HCT116 (cell line): ENCODE measurements at regions not wholly inside any gene's neighbourhood (a gene's known extent, or its start where the extent isn't known, plus 50 kb on each side); places are given as distances from the start of the nearest gene placed in this dataset.

ENCODE experiments used
- ATAC-seq: fragments of 200-7000 bp; cut with Tn5 transposase; 2 replicates; pipeline ENCODE4 v1.9.1; 2020; ENCODE audit warnings: mild to moderate bottlenecking, moderate library complexity
- BruUV-seq: library from RNA; stranded (reverse); fragments of 400-500 nt; replicated peaks from 2 replicates; lab custom pipeline; 2021; lab: Mats Ljungman, UMichigan
- CTCF ChIA-PET: fragments of 300-600 bp; sonication (Branson Sonifier 250); formaldehyde crosslinking; loops from one replicate; lab custom pipeline; 2021; ENCODE audit warnings: antibody characterized with exemption; lab: Charles Lee
- POLR2A ChIA-PET: fragments of 300-600, 350-600 bp; sonication (Branson Sonifier 250); formaldehyde crosslinking; loops from one replicate; lab custom pipeline; 2021; ENCODE audit warnings: antibody characterized with exemption; lab: Charles Lee
- RAD21 ChIA-PET, 2 experiments: fragments of 300-600 bp; sonication (Branson Sonifier 250); formaldehyde crosslinking; loops; one replicate each; lab custom pipeline; 2023; ENCODE audit warnings: low total read pairs in 2 of 2; ENCODE audit not compliant: uncharacterized antibody in 2 of 2, unreplicated experiment in 2 of 2, low non-redundant PET in 1 of 2; lab: Charles Lee
- DNase-seq: peaks from one replicate; pipeline ENCODE4 v3.0.0-alpha.2; 2010; ENCODE audit warnings: low read depth, low spot score
- H2AFZ ChIP-seq: fragments of 200-600 bp; shearing (Covaris generic), sonication (generic); 2 replicates; pipeline ENCODE4 v1.6.1; 2017; ENCODE audit warnings: low read depth, mixed run types, mixed read lengths, antibody characterized with exemption, low read length; ENCODE audit not compliant: poor library complexity, severe bottlenecking
- H3K27ac ChIP-seq: 2 replicates; pipeline ENCODE4 v1.5.1; 2012; ENCODE audit warnings: low read depth, low read length
- H3K27me3 ChIP-seq: fragments of 200-600 bp; sonication (generic); 2 replicates; pipeline ENCODE4 v1.6.1; 2016; ENCODE audit warnings: mixed run types, low read length, mixed read lengths; ENCODE audit not compliant: insufficient read depth
- H3K36me3 ChIP-seq, 2 experiments: fragments of 200-500 bp in 1 of 2; fragments of 200-600 bp in 1 of 2; sonication (Bioruptor generic) in 1 of 2; sonication (generic) in 1 of 2; 2 replicates each; pipeline versions ENCODE4 v1.5.1 to v1.6.1; 2014 to 2016; ENCODE audit warnings: low read length in 2 of 2, inconsistent platforms in 1 of 2, mixed read lengths in 1 of 2, mixed run types in 1 of 2; ENCODE audit not compliant: insufficient read depth in 2 of 2, control insufficient read depth in 1 of 2
- H3K4me1 ChIP-seq, 2 experiments: fragments of 200-600 bp in 1 of 2; sonication (generic) in 1 of 2; 2 replicates each; pipeline versions ENCODE4 v1.5.1 to v1.6.1; 2012 to 2017; ENCODE audit warnings: low read length in 2 of 2, inconsistent platforms in 1 of 2, mild to moderate bottlenecking in 1 of 2, mixed read lengths in 1 of 2, mixed run types in 1 of 2, moderate library complexity in 1 of 2; ENCODE audit not compliant: insufficient read depth in 2 of 2, control insufficient read depth in 1 of 2
- H3K4me2 ChIP-seq: fragments of 200-600 bp; sonication (generic); 2 replicates; pipeline ENCODE4 v1.6.1; 2017; ENCODE audit warnings: mixed run types, low read length, mixed read lengths
- H3K4me3 ChIP-seq, 2 experiments: fragments of 200-600 bp in 1 of 2; sonication (generic) in 1 of 2; replicated peaks in 1 of 2; 2 replicates each; pipeline ENCODE4 v1.5.1; 2011 to 2016; ENCODE audit warnings: low read length in 2 of 2, control low read depth in 1 of 2, low read depth in 1 of 2, mild to moderate bottlenecking in 1 of 2, mixed read lengths in 1 of 2, mixed run types in 1 of 2
- H3K79me2 ChIP-seq: fragments of 200-600 bp; sonication (generic); 2 replicates; pipeline ENCODE4 v1.6.1; 2017; ENCODE audit warnings: mild to moderate bottlenecking, mixed run types, low read length, moderate library complexity, mixed read lengths; ENCODE audit not compliant: insufficient read depth
- H3K9ac ChIP-seq: fragments of 200-600 bp; sonication (generic); 2 replicates; pipeline ENCODE4 v1.6.1; 2016; ENCODE audit warnings: low read length, mixed read lengths
- H3K9me2 ChIP-seq: fragments of 200-600 bp; sonication (generic), shearing (Covaris generic); 2 replicates; pipeline ENCODE4 v1.6.1; 2017; ENCODE audit warnings: mixed run types, mild to moderate bottlenecking, moderate library complexity; ENCODE audit not compliant: insufficient read depth
- H3K9me3 ChIP-seq, 2 experiments: fragments of 200-500 bp in 1 of 2; fragments of 200-600 bp in 1 of 2; sonication (Bioruptor generic) in 1 of 2; sonication (generic) in 1 of 2; 2 replicates each; pipeline ENCODE4 v1.6.1; 2014 to 2017; ENCODE audit warnings: low read length in 2 of 2, mixed read lengths in 2 of 2, inconsistent platforms in 1 of 2, low read depth in 1 of 2, mild to moderate bottlenecking in 1 of 2, mixed run types in 1 of 2, moderate library complexity in 1 of 2; ENCODE audit not compliant: control insufficient read depth in 1 of 2, insufficient read depth in 1 of 2
- H4K20me1 ChIP-seq: fragments of 200-600 bp; sonication (generic), shearing (Covaris generic); 2 replicates; pipeline ENCODE4 v1.6.1; 2017; ENCODE audit warnings: mixed run types, mild to moderate bottlenecking, moderate library complexity; ENCODE audit not compliant: insufficient read depth
- ATF3 ChIP-seq: IDR thresholded peaks from 2 replicates; pipeline ENCODE4 v1.6.1; 2012
- CBX3 ChIP-seq: IDR thresholded peaks from 2 replicates; pipeline ENCODE4 v1.6.1; 2012; ENCODE audit warnings: low read depth
- CTCF ChIP-seq, 3 experiments: fragments of 200-600 bp in 1 of 3; sonication (generic) in 1 of 3; IDR thresholded peaks in 2 of 3; conservative IDR thresholded peaks in 1 of 3; 2 replicates each; pipeline ENCODE4 v1.5.1; 2012 to 2017; ENCODE audit warnings: low read depth in 2 of 3, low read length in 2 of 3, antibody characterized with exemption in 1 of 3, borderline replicate concordance in 1 of 3, control low read depth in 1 of 3, mild to moderate bottlenecking in 1 of 3, mixed read lengths in 1 of 3, mixed run types in 1 of 3, moderate library complexity in 1 of 3; ENCODE audit not compliant: insufficient read depth in 1 of 3
- EZH2 ChIP-seq: fragments of 200-600 bp; sonication (generic); IDR thresholded peaks from 2 replicates; pipeline ENCODE4 v1.6.1; 2017; ENCODE audit warnings: antibody characterized with exemption, mixed run types
- POLR2AphosphoS5 ChIP-seq: IDR thresholded peaks from 2 replicates; pipeline ENCODE4 v1.6.1; 2011; ENCODE audit warnings: mild to moderate bottlenecking, low read depth, low read length, moderate library complexity
- RAD21 ChIP-seq: IDR thresholded peaks from 2 replicates; pipeline ENCODE4 v1.6.1; 2012; ENCODE audit warnings: low read depth, mild to moderate bottlenecking
- REST ChIP-seq: IDR thresholded peaks from 2 replicates; pipeline ENCODE4 v1.6.1; 2012; ENCODE audit warnings: low read depth
- SIN3A ChIP-seq: IDR thresholded peaks from 2 replicates; pipeline ENCODE4 v1.6.1; 2012; ENCODE audit warnings: low read depth
- SRF ChIP-seq: IDR thresholded peaks from 2 replicates; pipeline ENCODE4 v1.6.1; 2012; ENCODE audit warnings: low read depth
- TCF7L2 ChIP-seq: IDR thresholded peaks from 2 replicates; pipeline ENCODE4 v1.7.0; 2011; ENCODE audit warnings: borderline replicate concordance, inconsistent platforms; ENCODE audit not compliant: insufficient read depth, insufficient read length; ENCODE audit errors: extremely low read depth
- YY1 ChIP-seq: IDR thresholded peaks from 2 replicates; pipeline ENCODE4 v1.6.1; 2011; ENCODE audit warnings: low read length, low read depth, moderate library complexity, mild to moderate bottlenecking; ENCODE audit not compliant: insufficient replicate concordance; ENCODE audit errors: extremely low read depth
- intact Hi-C: fragments of 100-400 bp; cut with micrococcal nuclease; formaldehyde crosslinking; loops from 2 replicates; pipeline ENCODE4 v1.10.0; 2022
- TF ChIP-seq, protein P1 (sequence below): IDR thresholded peaks from 2 replicates; pipeline ENCODE4 v1.6.1; 2012

- H3K27me3 ChIP-seq = peaks cover 42% of the 10 kb centered on the region
- H4K20me1 ChIP-seq = no peaks in the 10 kb centered on the region
- no peaks in the 10 kb centered on the region for H3K9me3 ChIP-seq
- DNase-seq (no peak), ATAC-seq (no peak)
- H3K4me1 ChIP-seq = no peaks in the 10 kb centered on the region; a peak in 1 of 4 replicates
- intact Hi-C loops = no loop called here
- H3K4me2 ChIP-seq = no peak overlapping the region
- BruUV-seq = no TSS peak
- H3K79me2 ChIP-seq = no peaks in the 10 kb centered on the region
- H3K9ac ChIP-seq = no peak overlapping the region
- H3K27ac ChIP-seq = no peak overlapping the region
- H3K36me3 ChIP-seq = no peaks in the 10 kb centered on the region
- no peak for TF ChIP-seq SIN3A
- TF ChIP-seq REST = no peak
- no peak for TF ChIP-seq ATF3
- no peak for TF ChIP-seq CTCF (IDR thresholded peaks at IDR 0.05 in 2 of 3, conservative IDR thresholded peaks at IDR 0.05 in 1 of 3; ENCODE audit: borderline replicate concordance in 1 of 3, insufficient read depth in 1 of 3, low read depth in 2 of 3, low read length in 2 of 3)
- TF ChIP-seq, protein P1, sequence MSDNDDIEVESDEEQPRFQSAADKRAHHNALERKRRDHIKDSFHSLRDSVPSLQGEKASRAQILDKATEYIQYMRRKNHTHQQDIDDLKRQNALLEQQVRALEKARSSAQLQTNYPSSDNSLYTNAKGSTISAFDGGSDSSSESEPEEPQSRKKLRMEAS = no peak
- no peak for TF ChIP-seq YY1
- TF ChIP-seq EZH2 = no peak
- TF ChIP-seq RAD21 = no peak
- no peak for TF ChIP-seq SRF
- TF ChIP-seq CBX3 = no peak
- TF ChIP-seq TCF7L2 = no peak
- TF ChIP-seq POLR2AphosphoS5 = no peak
- ChIA-PET CTCF (no interaction called here), POLR2A (no interaction called here), RAD21 (no interaction called here)
- no peaks in the 10 kb centered on the region for H3K9me2 ChIP-seq
- H2AFZ ChIP-seq = no peak overlapping the region
- H3K4me3 ChIP-seq = no peak overlapping the region
Measured at GRCh38 chr15:29440541-29440940, 170.9 kb upstream of the NSMCE3 start.
